HG02938 (cell line): ENCODE measurements at regions not wholly inside any gene's neighbourhood (a gene's known extent, or its start where the extent isn't known, plus 50 kb on each side); places are given as distances from the start of the nearest gene placed in this dataset.

Experiments used
- ATAC-seq: cut with Tn5 transposase; IDR thresholded peaks from one replicate; pipeline ENCODE4 v1.9.1; 2021; ENCODE audit warnings: mild to moderate bottlenecking, moderate library complexity; ENCODE audit not compliant: unreplicated experiment

GRCh38 chrX:121987163-121987562 lies 939.8 kb downstream of the GLUD2 start:
- ATAC-seq = no peak

- ATAC-seq = no peak
Observed at GRCh38 chrX:121987835-121988234, 940.4 kb downstream of the GLUD2 start.

- no peak for ATAC-seq
Observed at GRCh38 chrX:122004127-122004526, 956.7 kb downstream of the GLUD2 start.

GRCh38 chrX:122026665-122027064 lies 979.3 kb downstream of the GLUD2 start:
- no peak for ATAC-seq

- no peak for ATAC-seq
Observed at GRCh38 chrX:122046226-122046625, 998.8 kb downstream of the GLUD2 start.

GRCh38 chrX:122046815-122047214 lies 999.4 kb downstream of the GLUD2 start:
- no peak for ATAC-seq

- ATAC-seq = no peak
Observed at GRCh38 chrX:122047261-122047660, 999.9 kb downstream of the GLUD2 start.

GRCh38 chrX:122055460-122055859 lies 1008.0 kb downstream of the GLUD2 start:
- ATAC-seq = no peak

- ATAC-seq = no peak
Observed at GRCh38 chrX:122055979-122056715, 1008.7 kb downstream of the GLUD2 start.

GRCh38 chrX:122076241-122076640 lies 1028.8 kb downstream of the GLUD2 start:
- no peak for ATAC-seq

GRCh38 chrX:122078079-122078478 lies 1030.7 kb downstream of the GLUD2 start:
- no peak for ATAC-seq

- no peak for ATAC-seq
Observed at GRCh38 chrX:122087341-122087740, 1039.9 kb downstream of the GLUD2 start.

- ATAC-seq = no peak
Observed at GRCh38 chrX:122091571-122091970, 1044.2 kb downstream of the GLUD2 start.

GRCh38 chrX:122092360-122092759 lies 1045.0 kb downstream of the GLUD2 start:
- no peak for ATAC-seq

GRCh38 chrX:122092978-122093377 lies 1045.6 kb downstream of the GLUD2 start:
- no peak for ATAC-seq

- no peak for ATAC-seq
Observed at GRCh38 chrX:122094611-122095010, 1047.2 kb downstream of the GLUD2 start.

GRCh38 chrX:122113376-122113775 lies 1066.0 kb downstream of the GLUD2 start:
- no peak for ATAC-seq

- no peak for ATAC-seq
Observed at GRCh38 chrX:122113896-122114295, 1066.5 kb downstream of the GLUD2 start.

GRCh38 chrX:122115604-122116003 lies 1068.2 kb downstream of the GLUD2 start:
- ATAC-seq = no peak

- no peak for ATAC-seq
Observed at GRCh38 chrX:122119361-122119760, 1064.7 kb upstream of the GRIA3 start.

GRCh38 chrX:122122274-122122673 lies 1061.8 kb upstream of the GRIA3 start:
- ATAC-seq = no peak

- no peak for ATAC-seq
Observed at GRCh38 chrX:122133478-122133877, 1050.6 kb upstream of the GRIA3 start.

- ATAC-seq = no peak
Observed at GRCh38 chrX:122134291-122134690, 1049.8 kb upstream of the GRIA3 start.
